ENCODE measurements at regions not wholly inside any gene's neighbourhood (a gene's known extent, or its start where the extent isn't known, plus 50 kb on each side); places are given as distances from the start of the nearest gene placed in this dataset.

- peak; percentile 23 for DNase-seq
Measured at GRCh38 chr6:37105148-37106050, 64.6 kb upstream of the PIM1 start.

GRCh38 chr6:37106051-37106363, 63.9 kb upstream of the PIM1 start:
- no peak for DNase-seq

- DNase-seq = no peak
Measured at GRCh38 chr6:37106554-37106953, 63.4 kb upstream of the PIM1 start.

- DNase-seq = no peak
Measured at GRCh38 chr6:37106982-37107491, 62.9 kb upstream of the PIM1 start.

- DNase-seq = peak; percentile 34
Measured at GRCh38 chr6:37109714-37110499, 60.0 kb upstream of the PIM1 start.

GRCh38 chr6:37110500-37111461, 59.2 kb upstream of the PIM1 start:
- DNase-seq = peak; percentile 93

GRCh38 chr6:37113976-37114375, 56.0 kb upstream of the PIM1 start:
- no peak for DNase-seq

GRCh38 chr6:37114612-37115011, 55.3 kb upstream of the PIM1 start:
- DNase-seq = no peak

GRCh38 chr6:37115236-37115895, 54.6 kb upstream of the PIM1 start:
- DNase-seq = no peak

GRCh38 chr6:37116326-37116725, 53.6 kb upstream of the PIM1 start:
- DNase-seq = no peak

GRCh38 chr6:37119387-37119886, 50.5 kb upstream of the PIM1 start:
- peak; percentile 21 for DNase-seq

Data from activated CD4-positive, alpha-beta T cell treated with anti-CD3 and anti-CD28 coated beads, Interleukin-2, amount 50 U/mL, for 16 hours (primary cell).